HepG2 (cell line): ENCODE measurements at regions not wholly inside any gene's neighbourhood (a gene's known extent, or its start where the extent isn't known, plus 50 kb on each side); places are given as distances from the start of the nearest gene placed in this dataset.
A peak's percentile ranks its signal among the peaks of the same experiment; 100 is the strongest.
"Not testable (repeated sequence)": the region's sequence is repeated elsewhere in the genome, so short reads cannot be mapped to it uniquely, and the experiment has no call there.

Experiments used
- ATAC-seq: fragments of 200-7000 bp; cut with Tn5 transposase; 3 replicates; pipeline ENCODE4 v1.9.1; 2020; ENCODE audit warnings: mild to moderate bottlenecking, moderate library complexity
- BruUV-seq: library from RNA; stranded (reverse); fragments of 400-500 nt; replicated peaks from 2 replicates; lab custom pipeline; 2021; lab: Mats Ljungman, UMichigan
- CTCF ChIA-PET: fragments of 300-600 bp; formaldehyde crosslinking; extraction: SDS; loops from one replicate; lab custom pipeline; 2021; ENCODE audit warnings: low total read pairs, inconsistent platforms, low intra/inter-chr PET ratio; lab: Yijun Ruan, JAX
- POLR2A ChIA-PET: fragments of 350-600 bp; sonication (Branson Sonifier 250); formaldehyde crosslinking; loops from one replicate; lab custom pipeline; 2020; ENCODE audit warnings: antibody characterized with exemption, inconsistent platforms; lab: Yijun Ruan, JAX
- DNase-seq: peaks from one replicate; pipeline ENCODE4 v3.0.0-alpha.2; 2015; ENCODE audit warnings: low spot score
- FAIRE-seq: peaks from 3 replicates; lab custom pipeline; 2011; peaks lifted over from hg19 to GRCh38; lab: Jason Lieb, UNC
- H2AFZ ChIP-seq: one replicate; pipeline ENCODE4 v1.6.1; 2011; ENCODE audit warnings: low read length, inconsistent platforms
- H3K27ac ChIP-seq: fragments of 300-600 bp; 3 replicates; pipeline ENCODE4 v1.8.0; 2011; ENCODE audit warnings: mixed run types, mild to moderate bottlenecking, mixed read lengths, low read length, inconsistent platforms; ENCODE audit not compliant: insufficient read depth; ENCODE audit errors: extremely low read length
- H3K27me3 ChIP-seq, 2 experiments: fragments of 200-600 bp in 1 of 2; 2 replicates in 1 of 2; 3 replicates in 1 of 2; pipeline versions ENCODE4 v1.6.0 to v1.8.0; 2011; ENCODE audit warnings: low read length in 2 of 2, mild to moderate bottlenecking in 2 of 2, moderate library complexity in 2 of 2, inconsistent platforms in 1 of 2; ENCODE audit not compliant: insufficient read depth in 2 of 2, control insufficient read depth in 1 of 2
- H3K36me3 ChIP-seq, 2 experiments: fragments of 200-600 bp in 1 of 2; replicated peaks in 1 of 2; 2 replicates in 1 of 2; 3 replicates in 1 of 2; pipeline versions ENCODE4 v1.5.1 to v1.8.0; 2011; ENCODE audit warnings: low read length in 2 of 2, inconsistent platforms in 1 of 2; ENCODE audit not compliant: insufficient read depth in 2 of 2, control insufficient read depth in 1 of 2
- H3K4me1 ChIP-seq: 2 replicates; pipeline ENCODE4 v1.5.1; 2012; ENCODE audit warnings: low read length, inconsistent platforms; ENCODE audit not compliant: insufficient read depth
- H3K4me2 ChIP-seq: 2 replicates; pipeline ENCODE4 v1.6.0; 2011; ENCODE audit warnings: low read depth, low read length, inconsistent platforms
- H3K4me3 ChIP-seq, 3 experiments: fragments of 200-600 bp in 1 of 3; sonication (generic), shearing (Covaris generic) in 1 of 3; replicated peaks in 1 of 3; 2 replicates each; pipeline ENCODE4 v1.5.1; 2011 to 2016; ENCODE audit warnings: low read length in 3 of 3, inconsistent platforms in 2 of 3, low read depth in 2 of 3, mild to moderate bottlenecking in 2 of 3, control low read depth in 1 of 3, mixed read lengths in 1 of 3; ENCODE audit not compliant: insufficient read depth in 1 of 3
- H3K79me2 ChIP-seq: one replicate; pipeline ENCODE4 v1.6.1; 2011; ENCODE audit warnings: low read length, inconsistent platforms; ENCODE audit not compliant: insufficient read depth
- H3K9ac ChIP-seq: 2 replicates; pipeline ENCODE4 v1.6.0; 2011; ENCODE audit warnings: mild to moderate bottlenecking, low read depth, low read length, inconsistent platforms; ENCODE audit not compliant: insufficient read depth
- H3K9me3 ChIP-seq: 2 replicates; pipeline ENCODE4 v1.5.1; 2012; ENCODE audit warnings: mild to moderate bottlenecking, low read length
- H4K20me1 ChIP-seq: 2 replicates; pipeline ENCODE4 v1.6.0; 2011; ENCODE audit warnings: inconsistent platforms, mild to moderate bottlenecking, low read length, moderate library complexity; ENCODE audit not compliant: insufficient read depth
- SRSF9 ChIP-seq: fragments of 200-400 bp; formaldehyde crosslinking; IDR thresholded peaks from 2 replicates; pipeline ENCODE4 v1.6.1; 2018; ENCODE audit warnings: borderline replicate concordance, mild to moderate bottlenecking, low read depth, low read length; ENCODE audit not compliant: insufficient read depth, poor library complexity, severe bottlenecking
- WGBS: methylation state at CpG from one replicate; pipeline ENCODE4 v1.1.6; 2017; ENCODE audit warnings: low lambda C conversion rate; 5-methylcytosine and 5-hydroxymethylcytosine counted together
- in situ Hi-C: cut with HindIII; loops from 2 replicates; pipeline ENCODE4 v1.10.0; 2017; ENCODE audit warnings: low pct_unique_long_range_greater_than_20kb; ENCODE audit not compliant: extremely low pct_ligation_motif_present
- intact Hi-C: fragments of 100-400 bp; cut with micrococcal nuclease; formaldehyde crosslinking; loops from one replicate; pipeline ENCODE4 v1.10.0; 2022; ENCODE audit not compliant: unreplicated experiment

- H3K9ac ChIP-seq, in situ Hi-C loops, H4K20me1 ChIP-seq, ATAC-seq, H2AFZ ChIP-seq, H3K9me3 ChIP-seq, H3K36me3 ChIP-seq, BruUV-seq, H3K4me3 ChIP-seq, H3K4me1 ChIP-seq, POLR2A ChIA-PET, FAIRE-seq, H3K79me2 ChIP-seq, DNase-seq, H3K27me3 ChIP-seq, H3K27ac ChIP-seq, H3K4me2 ChIP-seq: not testable (repeated sequence)
- 55% methylated on average over 19 of the region's 19 CpGs for WGBS
- intact Hi-C loops = loop anchor here (2.0 kb wide), 1 partner anchor 1507 kb away; no protein-coding TSS in a partner anchor
- CTCF ChIA-PET = interaction anchor here (1.2 to 1.5 kb wide), 2 partner anchors 704 to 1506 kb away, joined by 3 to 4 read pairs; no protein-coding TSS in a partner anchor
These were observed 1503.6 kb upstream of the DEFB115 start for GRCh38 chr20:29753879-29754278.

GRCh38 chr20:29755854-29756498 is 1501.5 kb upstream of the DEFB115 start:
- H3K4me1 ChIP-seq, H3K4me3 ChIP-seq, H3K79me2 ChIP-seq, intact Hi-C loops, H3K4me2 ChIP-seq, H4K20me1 ChIP-seq, BruUV-seq, H3K9me3 ChIP-seq, in situ Hi-C loops, H3K9ac ChIP-seq, H2AFZ ChIP-seq, H3K27ac ChIP-seq, POLR2A ChIA-PET, FAIRE-seq: not testable (repeated sequence)
- 30% methylated on average over 4 of the region's 4 CpGs for WGBS
- 0 out of 3 replicates have a peak, but pooled peaks have one; percentile 37 for ATAC-seq
- peak; percentile 99 for TF ChIP-seq SRSF9
- TF ChIP-seq, all 625 proteins: peak for 1; not testable (repeated sequence) for 624
- CTCF ChIA-PET, DNase-seq, H3K36me3 ChIP-seq, H3K27me3 ChIP-seq: not testable (repeated sequence)
